ENCODE measurements at regions not wholly inside any gene's neighbourhood (a gene's known extent, or its start where the extent isn't known, plus 50 kb on each side); places are given as distances from the start of the nearest gene placed in this dataset.

DNA sequence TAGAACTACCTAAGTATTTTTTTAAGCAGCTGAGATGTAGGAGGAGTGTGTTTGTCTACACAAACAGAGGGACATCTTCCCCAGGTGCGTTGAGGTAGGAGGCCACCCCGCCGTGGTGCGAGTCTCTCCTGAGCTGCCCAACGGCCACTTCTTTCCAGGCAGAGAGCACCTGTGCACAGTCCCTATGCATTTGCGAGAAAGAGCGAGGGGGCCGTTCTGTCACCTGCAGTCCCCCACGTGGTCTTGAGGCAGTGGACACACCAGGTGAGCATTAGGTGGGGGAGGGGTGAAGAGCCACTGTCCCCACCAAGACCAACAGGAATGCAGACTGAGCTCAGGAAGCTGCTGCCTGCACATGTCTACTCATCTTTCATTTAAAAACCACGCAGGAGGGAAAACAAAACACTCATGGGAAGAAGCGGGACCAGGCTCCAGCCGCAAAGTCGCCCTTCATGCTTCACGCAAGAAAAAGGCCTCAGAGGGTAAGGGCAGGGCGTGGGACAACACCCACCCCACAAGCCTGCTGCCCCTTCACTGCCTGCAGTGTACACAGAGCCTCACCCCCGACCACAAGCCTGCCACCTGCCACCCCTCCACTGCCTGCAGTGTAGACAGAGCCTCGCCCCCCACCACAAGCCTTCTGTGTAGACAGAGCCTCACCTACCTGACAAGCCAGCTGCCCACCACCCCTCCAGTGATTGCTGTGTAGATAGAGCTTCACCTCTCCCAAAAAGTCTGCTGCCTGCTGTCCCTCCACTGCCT is 142.0 kb downstream of the DLL1 start:
- peaks cover 0 to 5% (median 0%) of the 10 kb centered on the region in 12 donors for H3K9me3 ChIP-seq
- H3K4me3 ChIP-seq = no peak overlapping the region
- DNase-seq = peak in 1 of 5 donors; percentile 16
- H3K36me3 ChIP-seq = no peaks in the 10 kb centered on the region
- no peak for ATAC-seq
- peaks cover 0 to 4% (median 0%) of the 10 kb centered on the region in 9 donors for H3K27me3 ChIP-seq
- intact Hi-C loops (cut with DNase I) = no loop called here
- no peak overlapping the region for H3K27ac ChIP-seq
- TF ChIP-seq, protein P1, sequence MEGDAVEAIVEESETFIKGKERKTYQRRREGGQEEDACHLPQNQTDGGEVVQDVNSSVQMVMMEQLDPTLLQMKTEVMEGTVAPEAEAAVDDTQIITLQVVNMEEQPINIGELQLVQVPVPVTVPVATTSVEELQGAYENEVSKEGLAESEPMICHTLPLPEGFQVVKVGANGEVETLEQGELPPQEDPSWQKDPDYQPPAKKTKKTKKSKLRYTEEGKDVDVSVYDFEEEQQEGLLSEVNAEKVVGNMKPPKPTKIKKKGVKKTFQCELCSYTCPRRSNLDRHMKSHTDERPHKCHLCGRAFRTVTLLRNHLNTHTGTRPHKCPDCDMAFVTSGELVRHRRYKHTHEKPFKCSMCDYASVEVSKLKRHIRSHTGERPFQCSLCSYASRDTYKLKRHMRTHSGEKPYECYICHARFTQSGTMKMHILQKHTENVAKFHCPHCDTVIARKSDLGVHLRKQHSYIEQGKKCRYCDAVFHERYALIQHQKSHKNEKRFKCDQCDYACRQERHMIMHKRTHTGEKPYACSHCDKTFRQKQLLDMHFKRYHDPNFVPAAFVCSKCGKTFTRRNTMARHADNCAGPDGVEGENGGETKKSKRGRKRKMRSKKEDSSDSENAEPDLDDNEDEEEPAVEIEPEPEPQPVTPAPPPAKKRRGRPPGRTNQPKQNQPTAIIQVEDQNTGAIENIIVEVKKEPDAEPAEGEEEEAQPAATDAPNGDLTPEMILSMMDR (IDR thresholded peaks at IDR 0.05) = no peak
- TF ChIP-seq POLR2A (IDR thresholded peaks at IDR 0.05) = no peak
- peaks cover 0 to 46% (median 33%) of the 10 kb centered on the region in 12 donors for H3K4me1 ChIP-seq
- 74 to 85% (median 80%) methylated on average over 15 to 17 of the region's 17 CpGs for WGBS, 4 donors

DNA sequence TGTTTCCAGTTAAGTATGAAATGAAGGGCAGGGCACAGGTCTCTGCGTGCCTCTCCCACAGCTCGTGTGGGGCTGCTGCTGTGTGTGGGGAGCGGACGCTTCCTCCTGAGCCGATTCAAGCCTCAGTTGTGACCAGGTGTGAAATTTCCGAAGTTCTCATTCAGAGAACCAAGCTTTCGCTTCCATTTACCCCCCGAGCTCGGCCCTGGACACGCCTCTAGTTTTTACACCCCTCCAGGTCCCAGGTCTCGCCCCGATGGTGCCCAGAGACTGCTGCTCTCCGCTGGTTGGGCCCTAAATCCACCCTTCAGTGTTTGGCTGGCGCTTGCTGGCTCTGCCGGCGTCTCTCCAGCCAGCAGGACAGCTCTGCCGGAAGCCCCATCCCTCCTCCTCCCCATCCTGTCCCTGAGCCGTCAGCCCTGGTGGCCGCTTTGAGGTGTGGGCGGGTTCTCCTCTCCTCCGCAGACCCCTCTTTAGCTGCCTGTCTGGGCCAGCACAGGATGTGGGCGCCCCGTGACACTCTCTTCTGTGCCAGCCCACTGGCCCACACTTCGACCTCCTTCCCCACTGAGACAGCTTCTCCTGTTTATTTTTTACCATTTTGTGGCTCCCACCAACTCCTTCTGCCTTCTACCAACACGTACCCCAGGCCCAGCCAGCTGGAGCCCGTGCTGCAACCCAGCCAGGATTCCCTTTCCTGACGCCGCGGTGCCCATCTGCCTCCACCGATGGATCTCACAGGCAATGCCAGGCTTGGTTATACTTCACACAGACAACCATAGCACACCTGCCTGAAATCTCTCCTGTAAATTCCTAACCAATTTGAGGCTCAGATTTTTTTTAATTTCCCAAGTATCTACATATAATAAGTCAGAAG is 142.8 kb downstream of the DLL1 start:
- Histone ChIP-seq H3K4me3 (peak overlapping the region in 2 of 12 donors; percentile 4 to 22), H3K4me1 (peaks cover 0 to 41% (median 30%) of the 10 kb centered on the region in 12 donors), H3K9me3 (peaks cover 0 to 10% (median 0%) of the 10 kb centered on the region in 12 donors), H3K27ac (peak overlapping the region in 7 of 12 donors; percentile 11 to 48 (median 23)), H3K36me3 (no peaks in the 10 kb centered on the region), H3K27me3 (peaks cover 0 to 4% (median 0%) of the 10 kb centered on the region in 9 donors)
- no peak for TF ChIP-seq POLR2A (IDR thresholded peaks at IDR 0.05)
- TF ChIP-seq, protein P1 (IDR thresholded peaks at IDR 0.05) = no peak
- ATAC-seq = peak in 2 of 4 donors; percentile 23 to 25
- WGBS, 4 donors = 44 to 65% (median 49%) methylated on average over 30 of the region's 30 CpGs
- peak in 3 of 5 donors; percentile 24 to 75 (median 53) for DNase-seq
- intact Hi-C loops (cut with DNase I) = no loop called here

DNA sequence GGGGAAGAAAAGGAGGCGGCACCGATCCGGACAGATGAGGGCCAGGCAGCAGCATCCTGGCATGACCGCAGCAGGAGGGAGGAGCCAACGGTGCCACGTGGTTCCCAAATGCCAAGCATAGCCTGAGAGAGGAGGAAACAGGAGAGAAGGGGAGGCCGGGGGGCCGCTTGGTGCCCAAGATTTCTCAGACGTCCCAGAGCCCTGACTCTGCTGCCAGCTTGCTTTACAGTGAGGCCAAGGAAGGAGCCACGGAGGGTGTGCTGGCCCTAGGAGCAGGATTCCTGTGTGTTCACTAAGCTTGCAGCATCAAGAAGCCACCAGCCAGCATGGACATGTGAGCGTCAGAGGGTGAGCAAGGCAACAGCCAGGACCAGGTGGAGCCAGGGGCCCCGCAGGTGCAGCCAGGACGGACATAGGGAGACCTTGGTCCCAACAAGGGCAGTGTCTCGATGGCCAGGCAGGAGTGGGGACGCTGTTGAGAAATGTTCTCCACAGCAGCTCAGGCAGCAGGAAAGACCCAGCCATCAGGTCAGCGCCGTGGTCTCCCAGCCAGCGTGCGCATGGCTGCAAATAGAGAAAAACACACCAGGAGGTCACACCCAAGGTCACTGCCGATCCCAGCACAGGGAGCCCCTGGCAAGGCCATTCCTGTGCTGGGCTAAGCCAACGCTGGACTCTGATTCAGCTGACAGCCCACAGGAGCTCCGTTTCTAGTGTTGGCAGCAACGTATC is 143.7 kb downstream of the DLL1 start:
- DNase-seq = peak in 3 of 5 donors; percentile 39 to 59 (median 52)
- H3K4me1 ChIP-seq = peaks cover 0 to 33% (median 24%) of the 10 kb centered on the region in 12 donors
- H3K4me3 ChIP-seq = no peak overlapping the region
- peak; percentile 36 to 71 (median 44) for ATAC-seq
- peaks cover 0 to 10% (median 0%) of the 10 kb centered on the region in 12 donors for H3K9me3 ChIP-seq
- H3K27me3 ChIP-seq = peaks cover 0 to 4% (median 0%) of the 10 kb centered on the region in 9 donors
- peak overlapping the region in 6 of 12 donors; percentile 11 to 48 (median 24) for H3K27ac ChIP-seq
- TF ChIP-seq, protein P1 (IDR thresholded peaks at IDR 0.05) = no peak
- TF ChIP-seq POLR2A (IDR thresholded peaks at IDR 0.05) = no peak
- no peaks in the 10 kb centered on the region for H3K36me3 ChIP-seq
- intact Hi-C loops (cut with DNase I) = no loop called here
- WGBS, 4 donors = 72 to 81% (median 75%) methylated on average over 23 of the region's 23 CpGs
